ENCODE measurements at regions not wholly inside any gene's neighbourhood (a gene's known extent, or its start where the extent isn't known, plus 50 kb on each side); places are given as distances from the start of the nearest gene placed in this dataset.
"Not testable (repeated sequence)": the region's sequence is repeated elsewhere in the genome, so short reads cannot be mapped to it uniquely, and the experiment has no call there.

DNA sequence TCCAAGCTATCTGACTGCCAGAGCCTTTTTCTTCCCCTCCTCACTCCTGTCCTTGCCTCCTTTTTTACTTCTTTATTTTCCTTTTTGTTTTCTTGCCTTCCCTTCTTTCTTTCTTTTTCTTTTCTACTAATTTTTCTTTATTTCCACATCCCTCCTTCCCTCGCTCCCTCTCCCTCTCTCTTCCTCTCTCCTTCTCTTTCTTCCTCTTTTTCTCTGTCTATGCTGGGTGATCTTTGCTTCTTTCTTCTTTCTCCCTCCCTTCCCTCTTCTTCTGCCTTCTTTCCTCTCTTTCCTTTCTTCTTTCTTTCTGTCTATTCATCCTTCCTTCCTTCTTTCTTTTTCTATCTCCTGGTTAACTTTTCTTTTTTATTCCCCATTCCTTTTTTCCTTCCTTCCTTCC, 564.8 kb downstream of the NSUN3 start:
- no peak for DNase-seq
- Mint-ChIP-seq H3K27me3 (ENCODE audit: insufficient read depth) (no peaks in the 10 kb centered on the region), H3K27ac (no peak overlapping the region), H3K4me1 (ENCODE audit: low read depth) (no peaks in the 10 kb centered on the region), H3K4me3 (no peak overlapping the region), H3K36me3 (ENCODE audit: low read depth) (no peaks in the 10 kb centered on the region), H3K9me3 (peaks cover 34% of the 10 kb centered on the region)
- TF ChIP-seq, protein P1, sequence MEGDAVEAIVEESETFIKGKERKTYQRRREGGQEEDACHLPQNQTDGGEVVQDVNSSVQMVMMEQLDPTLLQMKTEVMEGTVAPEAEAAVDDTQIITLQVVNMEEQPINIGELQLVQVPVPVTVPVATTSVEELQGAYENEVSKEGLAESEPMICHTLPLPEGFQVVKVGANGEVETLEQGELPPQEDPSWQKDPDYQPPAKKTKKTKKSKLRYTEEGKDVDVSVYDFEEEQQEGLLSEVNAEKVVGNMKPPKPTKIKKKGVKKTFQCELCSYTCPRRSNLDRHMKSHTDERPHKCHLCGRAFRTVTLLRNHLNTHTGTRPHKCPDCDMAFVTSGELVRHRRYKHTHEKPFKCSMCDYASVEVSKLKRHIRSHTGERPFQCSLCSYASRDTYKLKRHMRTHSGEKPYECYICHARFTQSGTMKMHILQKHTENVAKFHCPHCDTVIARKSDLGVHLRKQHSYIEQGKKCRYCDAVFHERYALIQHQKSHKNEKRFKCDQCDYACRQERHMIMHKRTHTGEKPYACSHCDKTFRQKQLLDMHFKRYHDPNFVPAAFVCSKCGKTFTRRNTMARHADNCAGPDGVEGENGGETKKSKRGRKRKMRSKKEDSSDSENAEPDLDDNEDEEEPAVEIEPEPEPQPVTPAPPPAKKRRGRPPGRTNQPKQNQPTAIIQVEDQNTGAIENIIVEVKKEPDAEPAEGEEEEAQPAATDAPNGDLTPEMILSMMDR (IDR thresholded peaks at IDR 0.05) = no peak

DNA sequence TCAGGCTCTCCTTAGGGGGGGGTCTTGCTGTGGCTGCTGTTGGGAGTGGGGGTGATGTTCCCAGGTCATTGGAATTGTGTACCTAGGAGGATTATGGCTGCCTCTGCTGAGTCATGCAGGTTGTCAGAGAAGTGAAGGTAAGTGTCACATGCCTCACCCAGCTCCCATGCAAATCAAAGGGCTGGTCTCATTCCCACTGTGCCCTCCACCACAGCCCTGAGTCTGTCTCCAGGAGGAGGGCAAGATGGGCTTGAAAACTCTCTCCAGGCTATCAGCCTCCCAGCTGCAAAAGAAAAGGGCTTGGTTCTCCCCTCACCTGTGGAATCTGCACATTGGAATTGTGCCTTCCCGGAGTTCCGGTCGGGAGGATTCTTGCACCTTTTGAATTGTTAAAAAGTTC, 580.5 kb downstream of the NSUN3 start:
- DNase-seq = no peak
- no peaks in the 10 kb centered on the region for H3K27me3 Mint-ChIP-seq (ENCODE audit: insufficient read depth)
- no peaks in the 10 kb centered on the region for H3K36me3 Mint-ChIP-seq (ENCODE audit: low read depth)
- no peaks in the 10 kb centered on the region for H3K4me1 Mint-ChIP-seq (ENCODE audit: low read depth)
- TF ChIP-seq, protein P1 (IDR thresholded peaks at IDR 0.05) = no peak
- H3K9me3 Mint-ChIP-seq = peaks cover 29% of the 10 kb centered on the region
- H3K4me3 Mint-ChIP-seq = no peak overlapping the region
- H3K27ac Mint-ChIP-seq = no peak overlapping the region

DNA sequence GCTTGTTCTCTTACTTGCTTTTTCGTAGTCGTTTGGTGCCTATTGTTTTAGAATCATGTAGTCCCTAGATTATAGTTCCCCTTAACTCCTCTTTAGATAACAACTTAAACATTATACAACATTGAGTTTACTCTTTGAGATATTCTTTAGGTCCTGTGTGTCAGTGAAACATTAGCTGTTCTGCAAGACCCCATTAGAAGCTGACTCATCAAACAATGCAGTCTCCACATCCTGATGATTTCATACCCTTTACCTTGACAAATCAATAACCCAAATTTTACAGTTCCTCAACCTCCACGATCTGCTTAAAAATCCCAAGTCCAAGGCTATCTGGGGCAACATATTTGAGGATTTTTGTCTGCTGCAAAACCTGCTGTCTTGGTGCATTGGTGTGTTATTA, 582.9 kb downstream of the NSUN3 start:
- no peak for DNase-seq
- Mint-ChIP-seq H3K27ac (no peak overlapping the region), H3K27me3 (ENCODE audit: insufficient read depth) (no peaks in the 10 kb centered on the region), H3K4me3 (no peak overlapping the region), H3K4me1 (ENCODE audit: low read depth) (no peaks in the 10 kb centered on the region), H3K36me3 (ENCODE audit: low read depth) (0 out of 2 replicates have a peak, but pooled peaks cover 4% of the 10 kb centered on the region), H3K9me3 (peaks cover 19% of the 10 kb centered on the region)
- TF ChIP-seq, protein P1 (IDR thresholded peaks at IDR 0.05) = no peak

DNA sequence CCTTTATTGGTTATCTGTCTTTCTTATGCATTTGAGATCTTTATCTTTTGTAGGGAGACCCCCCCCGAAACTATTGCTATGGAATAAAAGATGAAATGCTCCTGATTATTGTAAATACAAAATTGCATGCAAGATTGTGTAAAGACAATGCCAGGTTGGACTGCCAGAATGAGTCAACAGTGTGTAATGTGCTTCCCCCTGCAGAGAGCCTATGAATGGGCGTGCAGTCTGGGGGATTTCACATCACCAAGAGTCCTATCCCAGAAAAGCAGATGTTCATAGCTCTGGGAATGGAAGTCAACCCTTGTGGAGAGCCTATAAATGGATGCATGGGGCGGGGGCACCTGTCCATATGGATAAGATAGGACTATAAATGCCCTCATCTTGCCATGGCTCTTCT, 584.3 kb downstream of the NSUN3 start:
- Mint-ChIP-seq H3K36me3 (ENCODE audit: low read depth) (0 out of 2 replicates have a peak, but pooled peaks cover 4% of the 10 kb centered on the region), H3K27me3 (ENCODE audit: insufficient read depth) (no peaks in the 10 kb centered on the region), H3K27ac (no peak overlapping the region), H3K4me3 (no peak overlapping the region), H3K4me1 (ENCODE audit: low read depth) (no peaks in the 10 kb centered on the region), H3K9me3 (peaks cover 24% of the 10 kb centered on the region)
- TF ChIP-seq, protein P1 (IDR thresholded peaks at IDR 0.05) = no peak
- DNase-seq = no peak

DNA sequence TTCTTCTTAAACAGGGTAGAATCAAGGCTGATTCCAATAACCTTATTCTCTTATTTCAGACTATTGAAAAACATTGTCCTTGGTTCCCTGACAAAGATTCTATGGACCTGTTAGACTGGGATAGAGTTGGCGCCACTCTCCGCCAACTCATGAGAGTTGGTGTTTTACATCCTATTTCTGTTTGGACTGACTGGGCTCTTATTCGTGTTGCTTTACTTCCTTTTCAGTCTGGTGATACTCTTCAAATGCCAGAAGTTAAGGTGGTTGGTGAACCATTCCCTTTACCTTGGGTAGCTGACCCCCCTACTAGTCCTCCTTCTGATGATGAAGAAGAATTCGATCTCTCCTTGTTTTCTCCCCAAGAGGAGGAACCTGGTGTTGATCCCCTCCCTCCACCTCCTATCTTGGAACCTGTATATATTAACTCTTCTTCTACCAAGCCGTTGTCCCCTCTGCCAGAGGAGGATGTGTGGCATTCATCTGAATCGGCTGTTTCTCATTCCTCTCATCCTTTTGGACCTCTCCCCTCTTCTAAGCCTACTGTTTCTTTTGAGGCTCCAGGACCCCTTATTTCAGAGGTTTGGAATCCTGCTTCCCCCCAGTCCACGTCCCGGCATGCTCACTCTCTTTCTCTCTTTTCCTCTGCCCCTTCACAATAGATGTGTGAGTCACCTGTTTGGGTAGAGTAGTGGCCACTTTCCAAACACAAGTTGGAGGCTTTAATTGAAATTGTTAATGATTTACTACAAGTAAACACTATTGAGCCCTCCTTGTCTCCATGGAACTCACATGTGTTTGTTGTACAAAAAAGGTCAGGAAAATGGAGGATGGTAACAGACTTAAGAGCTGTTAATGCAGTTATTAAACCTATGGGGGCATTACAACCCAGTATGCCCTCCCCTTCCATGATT, 585.7 kb downstream of the NSUN3 start:
- not testable (repeated sequence) for H3K27ac Mint-ChIP-seq, H3K4me3 Mint-ChIP-seq

DNA sequence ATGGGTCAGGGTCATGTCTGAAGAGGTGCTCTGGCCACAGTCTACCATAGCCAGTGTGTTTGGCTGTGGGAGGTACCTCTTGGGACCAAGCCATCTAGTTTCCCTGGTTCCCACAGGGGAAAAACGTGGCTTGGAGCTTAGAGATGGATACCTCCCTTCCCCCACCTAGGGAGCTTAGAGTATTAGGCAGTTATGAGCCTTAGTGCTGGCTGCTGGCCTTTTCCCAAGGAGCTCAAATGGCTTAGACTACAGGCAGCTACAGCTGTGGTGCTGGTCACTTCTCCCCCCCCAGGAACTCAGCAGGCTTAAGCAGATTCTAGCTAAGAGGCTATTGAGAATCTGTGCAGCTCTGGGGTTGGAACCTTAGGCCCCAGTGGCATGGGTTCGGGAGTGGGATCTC, 591.2 kb downstream of the NSUN3 start:
- peaks cover 31% of the 10 kb centered on the region for H3K9me3 Mint-ChIP-seq
- H3K4me3 Mint-ChIP-seq = no peak overlapping the region
- no peak overlapping the region for H3K27ac Mint-ChIP-seq

More for the DNA sequence above, 585.7 kb downstream of the NSUN3 start:
- not testable (repeated sequence) for H3K36me3 Mint-ChIP-seq (ENCODE audit: low read depth); H3K4me1 Mint-ChIP-seq (ENCODE audit: low read depth); H3K27me3 Mint-ChIP-seq (ENCODE audit: insufficient read depth); DNase-seq
- peaks cover 26% of the 10 kb centered on the region for H3K9me3 Mint-ChIP-seq

More for the DNA sequence above, 591.2 kb downstream of the NSUN3 start:
- Mint-ChIP-seq H3K36me3 (ENCODE audit: low read depth) (no peaks in the 10 kb centered on the region), H3K27me3 (ENCODE audit: insufficient read depth) (no peaks in the 10 kb centered on the region), H3K4me1 (ENCODE audit: low read depth) (no peaks in the 10 kb centered on the region)
- no peak for DNase-seq
- TF ChIP-seq, protein P1 (IDR thresholded peaks at IDR 0.05) = no peak

Data from HFFc6 (cell line).